Endothelial cell (in vitro differentiated cells): ENCODE measurements at regions not wholly inside any gene's neighbourhood (a gene's known extent, or its start where the extent isn't known, plus 50 kb on each side); places are given as distances from the start of the nearest gene placed in this dataset.

Source experiments
- DNase-seq: peaks from one replicate; pipeline ENCODE4 v3.0.0; 2021; ENCODE audit warnings: low spot score
- H3K27ac Mint-ChIP-seq: one replicate; pipeline ENCODE4 v1.8.0; 2021; ENCODE audit warnings: mixed read lengths, inconsistent platforms; ENCODE audit not compliant: unreplicated experiment
- H3K27me3 Mint-ChIP-seq: one replicate; pipeline ENCODE4 v1.8.0; 2021; ENCODE audit warnings: mild to moderate bottlenecking, moderate library complexity, mixed read lengths, inconsistent platforms; ENCODE audit not compliant: unreplicated experiment
- H3K36me3 Mint-ChIP-seq: one replicate; pipeline ENCODE4 v1.8.0; 2021; ENCODE audit warnings: mild to moderate bottlenecking, low read depth, mixed read lengths, inconsistent platforms; ENCODE audit not compliant: unreplicated experiment
- H3K4me1 Mint-ChIP-seq: one replicate; pipeline ENCODE4 v1.8.0; 2021; ENCODE audit warnings: mild to moderate bottlenecking, mixed read lengths, inconsistent platforms; ENCODE audit not compliant: unreplicated experiment
- H3K4me3 Mint-ChIP-seq: one replicate; pipeline ENCODE4 v1.8.0; 2021; ENCODE audit warnings: mild to moderate bottlenecking, mixed read lengths, inconsistent platforms; ENCODE audit not compliant: unreplicated experiment
- H3K9me3 Mint-ChIP-seq: one replicate; pipeline ENCODE4 v1.8.0; 2021; ENCODE audit warnings: mixed read lengths, inconsistent platforms; ENCODE audit not compliant: unreplicated experiment
- TF ChIP-seq, protein P1 (sequence below): fragments of 200-600 bp; sonication (generic); IDR thresholded peaks from one replicate; pipeline ENCODE4 v1.5.0; 2021; ENCODE audit warnings: antibody characterized with exemption; ENCODE audit not compliant: unreplicated experiment

DNA sequence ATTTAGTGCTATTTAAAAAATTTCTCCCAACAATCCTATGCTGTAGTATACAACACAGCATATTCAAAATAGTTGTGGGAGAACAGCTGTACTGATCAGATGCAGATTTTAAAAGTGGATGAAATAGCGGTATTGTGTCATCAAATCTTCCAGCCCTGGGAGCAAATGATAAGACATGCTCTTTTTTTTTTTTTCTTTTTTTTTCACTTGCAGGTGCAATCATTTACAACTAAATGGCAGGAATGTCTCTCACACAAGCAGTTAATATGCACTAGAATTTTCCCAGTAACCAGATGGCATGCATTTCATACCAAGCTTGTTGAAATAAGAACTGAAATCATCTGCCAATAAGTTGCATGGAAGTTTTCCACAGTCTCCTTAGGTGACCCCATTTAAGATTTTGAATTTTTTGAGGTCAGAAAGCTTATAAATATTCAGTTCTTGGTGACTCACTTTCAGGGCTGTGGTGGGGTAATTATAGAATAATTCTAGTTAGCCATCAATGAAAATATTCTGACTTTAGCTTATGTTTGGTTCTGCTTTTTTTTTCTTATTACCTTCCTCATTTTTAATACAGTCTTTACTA is 623.9 kb upstream of the NR5A2 start:
- Mint-ChIP-seq H3K9me3 (peaks cover 3% of the 10 kb centered on the region), H3K4me1 (peaks cover 12% of the 10 kb centered on the region), H3K36me3 (no peaks in the 10 kb centered on the region), H3K27ac (no peak overlapping the region), H3K27me3 (peaks cover 3% of the 10 kb centered on the region), H3K4me3 (no peak overlapping the region)
- TF ChIP-seq, protein P1, sequence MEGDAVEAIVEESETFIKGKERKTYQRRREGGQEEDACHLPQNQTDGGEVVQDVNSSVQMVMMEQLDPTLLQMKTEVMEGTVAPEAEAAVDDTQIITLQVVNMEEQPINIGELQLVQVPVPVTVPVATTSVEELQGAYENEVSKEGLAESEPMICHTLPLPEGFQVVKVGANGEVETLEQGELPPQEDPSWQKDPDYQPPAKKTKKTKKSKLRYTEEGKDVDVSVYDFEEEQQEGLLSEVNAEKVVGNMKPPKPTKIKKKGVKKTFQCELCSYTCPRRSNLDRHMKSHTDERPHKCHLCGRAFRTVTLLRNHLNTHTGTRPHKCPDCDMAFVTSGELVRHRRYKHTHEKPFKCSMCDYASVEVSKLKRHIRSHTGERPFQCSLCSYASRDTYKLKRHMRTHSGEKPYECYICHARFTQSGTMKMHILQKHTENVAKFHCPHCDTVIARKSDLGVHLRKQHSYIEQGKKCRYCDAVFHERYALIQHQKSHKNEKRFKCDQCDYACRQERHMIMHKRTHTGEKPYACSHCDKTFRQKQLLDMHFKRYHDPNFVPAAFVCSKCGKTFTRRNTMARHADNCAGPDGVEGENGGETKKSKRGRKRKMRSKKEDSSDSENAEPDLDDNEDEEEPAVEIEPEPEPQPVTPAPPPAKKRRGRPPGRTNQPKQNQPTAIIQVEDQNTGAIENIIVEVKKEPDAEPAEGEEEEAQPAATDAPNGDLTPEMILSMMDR: no peak
- DNase-seq: no peak

DNA sequence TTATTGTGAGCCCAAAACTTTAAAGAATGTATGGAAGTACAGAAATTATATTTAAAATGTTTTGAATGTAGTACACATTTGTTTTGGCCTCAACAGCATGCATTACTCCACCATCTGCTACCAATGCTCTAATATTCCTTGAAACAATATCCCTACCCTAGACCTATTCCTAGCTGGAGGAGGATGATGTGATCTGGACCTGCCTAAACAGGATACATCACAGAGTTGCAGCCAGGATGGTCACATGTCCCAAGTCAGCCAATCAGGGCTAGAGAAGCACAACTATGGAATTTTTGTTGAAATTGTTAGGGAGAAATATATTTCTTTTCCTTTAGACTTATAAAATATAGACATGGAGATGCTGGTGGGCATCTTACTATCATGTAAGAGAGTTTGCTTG is 623.3 kb upstream of the NR5A2 start:
- H3K4me1 Mint-ChIP-seq: peaks cover 13% of the 10 kb centered on the region
- peaks cover 4% of the 10 kb centered on the region for H3K9me3 Mint-ChIP-seq
- H3K36me3 Mint-ChIP-seq: no peaks in the 10 kb centered on the region
- peaks cover 3% of the 10 kb centered on the region for H3K27me3 Mint-ChIP-seq
- TF ChIP-seq, protein P1: no peak
- H3K27ac Mint-ChIP-seq: no peak overlapping the region
- no peak for DNase-seq
- H3K4me3 Mint-ChIP-seq: no peak overlapping the region

DNA sequence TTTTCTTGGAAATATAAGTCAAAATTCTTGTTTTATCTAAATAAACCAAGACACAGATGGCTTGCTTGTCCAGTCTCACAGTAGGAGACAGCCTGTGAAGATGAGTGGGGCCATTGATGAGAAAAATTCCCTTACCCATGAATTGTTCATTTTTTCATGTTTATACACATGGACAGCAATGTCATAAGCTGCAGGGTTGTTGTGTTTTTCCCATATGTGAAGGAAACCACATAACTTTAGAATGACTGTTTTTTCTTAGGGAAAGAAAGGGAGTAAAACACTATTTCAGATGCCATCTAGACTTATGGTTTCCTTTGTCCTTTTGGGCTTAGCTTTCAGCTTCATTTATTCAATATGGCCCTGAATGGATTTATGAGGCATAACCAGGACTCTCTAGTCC is 622.5 kb upstream of the NR5A2 start:
- Mint-ChIP-seq H3K9me3 (peaks cover 4% of the 10 kb centered on the region), H3K27ac (no peak overlapping the region), H3K4me3 (no peak overlapping the region), H3K4me1 (peaks cover 12% of the 10 kb centered on the region), H3K36me3 (no peaks in the 10 kb centered on the region), H3K27me3 (peaks cover 3% of the 10 kb centered on the region)
- no peak for DNase-seq
- TF ChIP-seq, protein P1: no peak

DNA sequence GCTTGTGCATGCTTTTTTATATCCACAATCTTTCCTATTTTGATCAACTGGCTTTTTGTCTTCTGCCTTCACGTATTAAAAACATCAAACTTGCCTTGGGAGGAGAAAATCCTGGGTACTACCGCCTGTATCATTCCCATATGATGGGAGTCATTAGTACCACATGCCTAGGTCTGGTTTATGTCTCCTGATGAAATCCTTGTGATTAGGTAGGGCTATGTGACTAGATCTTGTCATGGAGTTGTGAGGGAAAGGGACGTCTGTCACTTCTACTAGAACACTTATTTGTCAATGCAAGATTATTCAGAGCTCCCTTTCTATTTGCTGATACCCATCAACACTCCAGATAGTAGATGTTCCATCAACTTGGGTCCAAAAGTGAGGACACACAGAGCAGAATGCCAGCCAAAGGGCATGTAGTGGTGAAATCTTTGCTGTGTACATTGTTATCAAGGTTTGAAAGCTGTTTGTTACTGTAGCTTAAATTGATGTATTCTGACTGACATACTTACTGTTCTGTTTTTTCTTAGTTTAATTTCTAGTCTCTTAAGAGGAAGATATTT is 621.8 kb upstream of the NR5A2 start:
- no peak for DNase-seq
- H3K27ac Mint-ChIP-seq: no peak overlapping the region
- peaks cover 2% of the 10 kb centered on the region for H3K27me3 Mint-ChIP-seq
- peaks cover 4% of the 10 kb centered on the region for H3K9me3 Mint-ChIP-seq
- H3K4me1 Mint-ChIP-seq: peaks cover 8% of the 10 kb centered on the region
- no peaks in the 10 kb centered on the region for H3K36me3 Mint-ChIP-seq
- TF ChIP-seq, protein P1: no peak
- no peak overlapping the region for H3K4me3 Mint-ChIP-seq

DNA sequence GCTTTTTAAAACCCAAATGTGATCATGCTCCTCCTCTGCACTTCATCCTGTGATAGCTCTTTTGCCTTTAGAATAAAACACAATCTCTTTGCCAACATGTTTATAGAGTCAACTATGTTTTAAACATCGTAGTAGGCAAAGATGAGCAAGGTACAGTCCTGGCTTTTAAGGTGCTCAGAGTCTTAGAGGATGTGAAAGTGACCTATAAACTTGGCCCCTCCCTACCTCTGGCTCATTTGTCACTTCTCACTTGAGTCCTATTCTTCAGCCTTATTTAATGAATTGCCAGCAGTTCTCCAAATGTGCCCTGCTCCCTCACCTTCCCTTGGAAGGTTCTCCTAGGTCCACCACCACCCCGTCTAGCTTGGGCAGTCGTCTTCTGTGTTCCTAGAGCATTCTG is 617.0 kb upstream of the NR5A2 start:
- DNase-seq: no peak
- H3K36me3 Mint-ChIP-seq: no peaks in the 10 kb centered on the region
- H3K4me3 Mint-ChIP-seq: no peak overlapping the region
- peaks cover 4% of the 10 kb centered on the region for H3K9me3 Mint-ChIP-seq
- no peak overlapping the region for H3K27ac Mint-ChIP-seq
- peaks cover 8% of the 10 kb centered on the region for H3K4me1 Mint-ChIP-seq
- TF ChIP-seq, protein P1: no peak
- H3K27me3 Mint-ChIP-seq: peaks cover 2% of the 10 kb centered on the region
